IMR-90 (cell line): ENCODE measurements at regions not wholly inside any gene's neighbourhood (a gene's known extent, or its start where the extent isn't known, plus 50 kb on each side); places are given as distances from the start of the nearest gene placed in this dataset.

ENCODE experiments used
- ATAC-seq: fragments of 200-7000 bp; cut with Tn5 transposase; 2 replicates; pipeline ENCODE4 v1.9.1; 2020; ENCODE audit warnings: low read depth, mild to moderate bottlenecking, moderate library complexity
- BruUV-seq: library from RNA; stranded (reverse); fragments of 400-500 nt; replicated peaks from 2 replicates; lab custom pipeline; 2021; lab: Mats Ljungman, UMichigan
- CTCF ChIA-PET: fragments of 300-600 bp; formaldehyde crosslinking; extraction: SDS; loops from one replicate; lab custom pipeline; 2021; ENCODE audit warnings: antibody characterized with exemption; lab: Yijun Ruan, JAX
- POLR2A ChIA-PET: fragments of 300-600 bp; sonication (Branson Sonifier 250); formaldehyde crosslinking; loops from one replicate; lab custom pipeline; 2022; ENCODE audit warnings: antibody characterized with exemption; ENCODE audit not compliant: unreplicated experiment; lab: Charles Lee
- DNase-seq: peaks from one replicate; pipeline ENCODE4 v3.0.0; 2013
- H2AFZ ChIP-seq: replicated peaks from 2 replicates; pipeline ENCODE3; 2013; ENCODE audit warnings: low read length, mild to moderate bottlenecking; ENCODE audit not compliant: poor library complexity
- H2AK5ac ChIP-seq: 2 replicates; pipeline ENCODE4 v1.6.1; 2013; ENCODE audit warnings: low read depth, low read length, inconsistent platforms
- H2AK9ac ChIP-seq: replicated peaks from 2 replicates; pipeline ENCODE3; 2013; ENCODE audit warnings: mild to moderate bottlenecking, low read depth, low read length, moderate library complexity; ENCODE audit not compliant: poor library complexity
- H2BK120ac ChIP-seq: 2 replicates; pipeline ENCODE4 v1.6.1; 2013; ENCODE audit warnings: low read depth, low read length, inconsistent platforms
- H2BK15ac ChIP-seq: 3 replicates; pipeline ENCODE4 v1.6.1; 2013; ENCODE audit warnings: low read depth, low read length, inconsistent platforms
- H2BK20ac ChIP-seq: 2 replicates; pipeline ENCODE4 v1.6.1; 2013; ENCODE audit warnings: low read depth, mild to moderate bottlenecking, inconsistent platforms, low read length, moderate library complexity
- H2BK5ac ChIP-seq: 2 replicates; pipeline ENCODE4 v1.6.1; 2013; ENCODE audit warnings: mild to moderate bottlenecking, low read depth, low read length, inconsistent platforms; ENCODE audit not compliant: poor library complexity, severe bottlenecking
- H3K14ac ChIP-seq: replicated peaks from 2 replicates; pipeline ENCODE4 v1.6.1; 2013; ENCODE audit warnings: low read depth, low read length, inconsistent platforms
- H3K18ac ChIP-seq: 2 replicates; pipeline ENCODE4 v1.6.1; 2013; ENCODE audit warnings: low read depth, low read length, control low read depth
- H3K23ac ChIP-seq: 2 replicates; pipeline ENCODE4 v1.6.1; 2013; ENCODE audit warnings: low read depth, low read length, inconsistent platforms
- H3K27ac ChIP-seq: 2 replicates; pipeline ENCODE4 v1.5.1; 2013; ENCODE audit warnings: mild to moderate bottlenecking, control low read depth, low read length; ENCODE audit not compliant: insufficient read depth
- H3K27me3 ChIP-seq: 2 replicates; pipeline ENCODE4 v1.6.1; 2013; ENCODE audit warnings: low read length; ENCODE audit not compliant: control insufficient read depth, insufficient read depth
- H3K36me3 ChIP-seq: 2 replicates; pipeline ENCODE4 v1.6.1; 2013; ENCODE audit warnings: low read length, mixed read lengths; ENCODE audit not compliant: control insufficient read depth, insufficient read depth
- H3K4ac ChIP-seq: 2 replicates; pipeline ENCODE4 v1.6.1; 2013; ENCODE audit warnings: low read depth, low read length, inconsistent platforms
- H3K4me1 ChIP-seq: 2 replicates; pipeline ENCODE4 v1.6.1; 2013; ENCODE audit warnings: low read length, mixed read lengths; ENCODE audit not compliant: control insufficient read depth, insufficient read depth
- H3K4me2 ChIP-seq: 2 replicates; pipeline ENCODE4 v1.6.1; 2013; ENCODE audit warnings: low read depth, mild to moderate bottlenecking, control low read depth, low read length, moderate library complexity
- H3K4me3 ChIP-seq: 2 replicates; pipeline ENCODE4 v1.5.1; 2013; ENCODE audit warnings: low read depth, mild to moderate bottlenecking, control low read depth, low read length, moderate library complexity; ENCODE audit not compliant: insufficient read depth
- H3K56ac ChIP-seq: 2 replicates; pipeline ENCODE4 v1.6.1; 2013; ENCODE audit warnings: low read length, inconsistent platforms; ENCODE audit not compliant: insufficient read depth; ENCODE audit errors: extremely low read depth
- H3K79me1 ChIP-seq, 2 experiments: 2 replicates each; pipeline ENCODE4 v1.6.1; 2013; ENCODE audit warnings: low read length in 2 of 2, inconsistent platforms in 1 of 2, low read depth in 1 of 2
- H3K9ac ChIP-seq: 2 replicates; pipeline ENCODE4 v1.6.1; 2013; ENCODE audit warnings: low read depth, low read length, control low read depth
- H3K9me1 ChIP-seq: 2 replicates; pipeline ENCODE4 v1.6.1; 2013; ENCODE audit warnings: low read length, inconsistent platforms; ENCODE audit not compliant: insufficient read depth
- H3K9me3 ChIP-seq: 2 replicates; pipeline ENCODE4 v1.6.1; 2013; ENCODE audit warnings: low read length; ENCODE audit not compliant: control insufficient read depth, insufficient read depth
- H4K20me1 ChIP-seq: 2 replicates; pipeline ENCODE4 v1.6.1; 2013; ENCODE audit warnings: low read length, inconsistent platforms; ENCODE audit not compliant: insufficient read depth
- H4K5ac ChIP-seq: 2 replicates; pipeline ENCODE4 v1.6.1; 2013; ENCODE audit warnings: mild to moderate bottlenecking, low read depth, low read length, control low read depth
- H4K8ac ChIP-seq, 2 experiments: 2 replicates each; pipeline ENCODE4 v1.6.1; 2013; ENCODE audit warnings: low read depth in 2 of 2, low read length in 2 of 2, control low read depth in 1 of 2, inconsistent platforms in 1 of 2
- H4K91ac ChIP-seq: 2 replicates; pipeline ENCODE4 v1.6.1; 2013; ENCODE audit warnings: low read depth, low read length, inconsistent platforms; ENCODE audit not compliant: insufficient read depth
- MXI1 ChIP-seq: IDR thresholded peaks from 2 replicates; pipeline ENCODE4 v1.6.1; 2012; ENCODE audit warnings: low read depth, mild to moderate bottlenecking, low read length, moderate library complexity, borderline replicate concordance
- WGBS, 2 experiments: methylation state at CpG; one replicate each; pipeline versions ENCODE4 v1.1.5 to v1.1.7; 2013; ENCODE audit warnings: missing lambda C conversion rate in 2 of 2; ENCODE audit not compliant: insufficient read length in 1 of 2; ENCODE audit errors: extremely low coverage in 2 of 2; 5-methylcytosine and 5-hydroxymethylcytosine counted together
- dilution Hi-C: fragments of 300-500 bp; cut with HindIII; formaldehyde crosslinking; loops from one replicate; pipeline ENCODE4 v1.14.3; 2018; ENCODE audit warnings: low sequenced_read_pairs; ENCODE audit not compliant: unreplicated experiment
- in situ Hi-C: fragments of 300-500 bp; cut with MboI; formaldehyde crosslinking; loops from 3 replicates; pipeline ENCODE4 v1.14.3; 2019; ENCODE audit warnings: low sequenced_read_pairs, inconsistent platforms, mixed read lengths
- intact Hi-C: fragments of 100-400 bp; cut with micrococcal nuclease; formaldehyde crosslinking; loops from 2 replicates; pipeline ENCODE4 v1.10.0; 2022

GRCh38 chr2:151113318-151113717 is 148.3 kb downstream of the RBM43 start:
- Histone ChIP-seq H3K27ac (no peak overlapping the region), H3K4me1 (no peaks in the 10 kb centered on the region), H2AFZ (no peak overlapping the region), H3K79me1 (no peaks in the 10 kb centered on the region), H3K4me2 (no peak overlapping the region), H2BK15ac (no peak overlapping the region; the same call in 2 of the 3 replicates), H2BK120ac (no peak overlapping the region), H3K4me3 (no peak overlapping the region), H2BK20ac (no peak overlapping the region), H2AK5ac (no peak overlapping the region), H3K9me3 (0 out of 2 replicates have a peak, but pooled peaks cover under 1% of the 10 kb centered on the region), H3K14ac (no peak overlapping the region), H3K9me1 (no peaks in the 10 kb centered on the region), H4K5ac (no peak overlapping the region), H4K20me1 (no peaks in the 10 kb centered on the region), H4K8ac (no peak overlapping the region), H2AK9ac (no peak overlapping the region), H2BK5ac (no peak overlapping the region), H3K18ac (no peak overlapping the region), H3K36me3 (no peaks in the 10 kb centered on the region), H4K91ac (no peak overlapping the region), H3K27me3 (no peaks in the 10 kb centered on the region), H3K56ac (no peak overlapping the region), H3K9ac (no peak overlapping the region), H3K4ac (no peak overlapping the region), H3K23ac (no peak overlapping the region)
- ATAC-seq: no peak
- no CpG with 5 or more reads among the region's 3 CpGs for WGBS, 2 experiments
- no peak for DNase-seq
- in situ Hi-C loops: no loop called here
- no peak for TF ChIP-seq MXI1
- dilution Hi-C loops: no loop called here
- intact Hi-C loops: no loop called here
- CTCF ChIA-PET: no interaction called here
- BruUV-seq: no TSS peak
- POLR2A ChIA-PET: no interaction called here
